ENCODE measurements at regions not wholly inside any gene's neighbourhood (a gene's known extent, or its start where the extent isn't known, plus 50 kb on each side); places are given as distances from the start of the nearest gene placed in this dataset.

DNA sequence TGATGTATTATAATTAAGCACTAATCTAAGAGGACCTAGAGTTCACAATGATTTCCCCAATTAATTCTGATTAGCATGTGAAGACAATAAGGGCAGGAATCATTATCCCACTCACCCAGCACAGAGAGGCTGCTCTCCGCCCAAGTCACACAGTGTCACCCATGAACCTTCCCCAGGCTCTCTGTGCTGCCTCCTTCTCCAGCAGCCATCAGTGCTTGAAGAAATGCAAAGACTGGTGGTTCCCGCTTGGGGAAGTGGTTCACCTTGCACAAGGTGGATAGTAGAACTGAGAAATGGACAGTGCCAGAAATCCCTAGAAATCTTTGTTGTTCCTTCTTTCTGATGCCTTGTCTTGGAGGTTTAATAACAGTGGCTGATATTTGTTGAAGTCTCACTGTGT, 401.3 kb downstream of the QKI start:
- Mint-ChIP-seq H3K27ac (ENCODE audit: unreplicated experiment) (no peak overlapping the region), H3K4me3 (ENCODE audit: unreplicated experiment) (no peak overlapping the region), H3K27me3 (ENCODE audit: unreplicated experiment) (no peaks in the 10 kb centered on the region), H3K4me1 (ENCODE audit: low read depth, unreplicated experiment) (peaks cover 5% of the 10 kb centered on the region), H3K36me3 (ENCODE audit: unreplicated experiment) (no peaks in the 10 kb centered on the region), H3K9me3 (ENCODE audit: unreplicated experiment) (peaks cover 2% of the 10 kb centered on the region)
- DNase-seq: no peak
- TF ChIP-seq, protein P1, sequence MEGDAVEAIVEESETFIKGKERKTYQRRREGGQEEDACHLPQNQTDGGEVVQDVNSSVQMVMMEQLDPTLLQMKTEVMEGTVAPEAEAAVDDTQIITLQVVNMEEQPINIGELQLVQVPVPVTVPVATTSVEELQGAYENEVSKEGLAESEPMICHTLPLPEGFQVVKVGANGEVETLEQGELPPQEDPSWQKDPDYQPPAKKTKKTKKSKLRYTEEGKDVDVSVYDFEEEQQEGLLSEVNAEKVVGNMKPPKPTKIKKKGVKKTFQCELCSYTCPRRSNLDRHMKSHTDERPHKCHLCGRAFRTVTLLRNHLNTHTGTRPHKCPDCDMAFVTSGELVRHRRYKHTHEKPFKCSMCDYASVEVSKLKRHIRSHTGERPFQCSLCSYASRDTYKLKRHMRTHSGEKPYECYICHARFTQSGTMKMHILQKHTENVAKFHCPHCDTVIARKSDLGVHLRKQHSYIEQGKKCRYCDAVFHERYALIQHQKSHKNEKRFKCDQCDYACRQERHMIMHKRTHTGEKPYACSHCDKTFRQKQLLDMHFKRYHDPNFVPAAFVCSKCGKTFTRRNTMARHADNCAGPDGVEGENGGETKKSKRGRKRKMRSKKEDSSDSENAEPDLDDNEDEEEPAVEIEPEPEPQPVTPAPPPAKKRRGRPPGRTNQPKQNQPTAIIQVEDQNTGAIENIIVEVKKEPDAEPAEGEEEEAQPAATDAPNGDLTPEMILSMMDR (IDR thresholded peaks at IDR 0.05; ENCODE audit: partially characterized antibody, unreplicated experiment): no peak

DNA sequence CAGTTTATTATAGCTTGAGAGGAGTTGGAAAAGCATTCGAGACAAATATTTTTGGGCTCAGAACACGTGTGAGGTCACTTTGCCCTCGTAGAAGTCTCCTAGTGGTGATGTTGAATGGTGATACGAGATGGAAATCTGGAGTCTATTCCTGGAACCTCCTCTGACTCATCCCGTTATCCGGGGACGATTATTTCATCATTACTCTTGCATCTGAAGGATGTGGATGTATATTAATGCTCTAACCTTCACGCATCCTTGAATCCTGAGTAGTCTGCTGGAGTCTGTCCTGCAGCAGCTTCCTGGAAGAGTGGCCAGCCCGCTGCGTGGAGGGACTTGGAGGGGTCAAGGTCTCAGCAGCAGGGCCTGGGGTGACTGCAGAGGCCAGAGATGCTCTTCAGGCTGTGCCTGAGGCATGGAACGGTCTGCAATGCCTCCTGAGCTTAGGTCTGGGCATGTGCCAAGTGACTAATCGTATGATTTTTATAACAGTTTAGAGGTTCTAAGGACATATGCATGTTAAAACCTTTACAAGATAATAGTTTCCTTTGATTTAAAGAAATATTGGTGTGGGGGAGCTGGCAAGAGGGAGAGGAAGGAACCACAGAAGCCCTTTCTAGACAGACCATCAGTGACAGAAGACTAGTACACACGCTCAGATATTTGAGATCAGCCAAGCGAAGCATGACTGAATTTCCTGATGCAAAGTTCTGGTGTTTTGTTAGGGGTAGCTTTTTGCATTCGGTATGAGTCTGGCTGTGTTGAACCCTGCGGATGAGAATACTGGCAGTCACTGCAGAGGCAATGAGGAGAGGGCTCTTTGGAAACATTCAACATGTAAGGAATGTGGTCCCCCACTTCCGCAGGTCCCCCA, 400.2 kb downstream of the QKI start:
- H3K27ac Mint-ChIP-seq (ENCODE audit: unreplicated experiment): no peak overlapping the region
- DNase-seq: no peak
- H3K36me3 Mint-ChIP-seq (ENCODE audit: unreplicated experiment): no peaks in the 10 kb centered on the region
- peaks cover 2% of the 10 kb centered on the region for H3K9me3 Mint-ChIP-seq (ENCODE audit: unreplicated experiment)
- H3K4me1 Mint-ChIP-seq (ENCODE audit: low read depth, unreplicated experiment): peaks cover 5% of the 10 kb centered on the region
- no peak overlapping the region for H3K4me3 Mint-ChIP-seq (ENCODE audit: unreplicated experiment)
- TF ChIP-seq, protein P1 (IDR thresholded peaks at IDR 0.05; ENCODE audit: partially characterized antibody, unreplicated experiment): no peak
- no peaks in the 10 kb centered on the region for H3K27me3 Mint-ChIP-seq (ENCODE audit: unreplicated experiment)

DNA sequence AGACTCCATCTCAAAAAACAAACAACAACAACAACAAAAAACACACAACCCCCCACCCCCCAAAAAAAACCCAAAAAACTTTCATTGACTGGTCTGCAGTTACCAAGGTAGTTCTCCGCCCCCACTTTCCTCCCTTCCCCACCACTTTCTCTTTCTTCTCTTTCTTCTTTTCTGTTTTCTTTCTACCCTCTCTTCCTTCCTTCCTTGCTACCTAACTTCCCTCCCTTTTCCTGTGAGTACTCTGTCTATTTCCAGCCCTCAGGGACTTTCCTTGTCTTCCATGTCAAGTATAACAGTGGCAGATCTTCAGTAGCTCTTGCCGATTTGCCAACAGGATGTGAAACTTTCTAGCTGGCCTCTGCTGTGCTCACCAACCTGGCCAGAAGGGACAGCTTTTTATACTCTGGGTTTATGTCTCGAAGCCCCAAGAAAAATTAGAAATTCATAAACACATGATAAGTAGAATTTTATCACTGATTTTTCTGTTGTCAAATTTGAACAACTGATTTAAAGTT, 399.5 kb downstream of the QKI start:
- TF ChIP-seq, protein P1 (IDR thresholded peaks at IDR 0.05; ENCODE audit: partially characterized antibody, unreplicated experiment): no peak
- no peaks in the 10 kb centered on the region for H3K27me3 Mint-ChIP-seq (ENCODE audit: unreplicated experiment)
- H3K4me1 Mint-ChIP-seq (ENCODE audit: low read depth, unreplicated experiment): peaks cover 5% of the 10 kb centered on the region

DNA sequence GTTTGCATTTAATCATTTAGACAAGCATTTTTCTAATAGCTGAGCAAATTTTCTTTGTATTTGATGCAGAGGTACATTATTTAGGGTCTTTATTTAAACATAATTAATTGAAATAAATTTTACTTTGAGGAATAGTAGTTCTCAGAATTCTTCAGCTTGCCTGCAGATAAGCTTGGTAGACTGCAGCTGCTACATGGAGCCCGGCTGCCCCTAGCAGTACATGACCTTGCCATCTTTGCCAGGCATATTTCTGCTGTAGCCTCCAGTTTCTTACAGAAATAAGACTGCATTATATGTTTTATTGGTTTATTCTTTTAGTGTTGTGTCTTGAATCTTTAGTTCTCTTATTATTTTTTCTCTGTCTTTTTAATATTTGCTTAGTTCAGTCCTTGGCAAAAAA, 396.8 kb downstream of the QKI start:
- no peaks in the 10 kb centered on the region for H3K36me3 Mint-ChIP-seq (ENCODE audit: unreplicated experiment)
- H3K9me3 Mint-ChIP-seq (ENCODE audit: unreplicated experiment): peaks cover 7% of the 10 kb centered on the region
- no peak overlapping the region for H3K4me3 Mint-ChIP-seq (ENCODE audit: unreplicated experiment)
- H3K27me3 Mint-ChIP-seq (ENCODE audit: unreplicated experiment): peaks cover 7% of the 10 kb centered on the region
- no peak for DNase-seq
- TF ChIP-seq, protein P1 (IDR thresholded peaks at IDR 0.05; ENCODE audit: partially characterized antibody, unreplicated experiment): no peak
- H3K27ac Mint-ChIP-seq (ENCODE audit: unreplicated experiment): no peak overlapping the region
- H3K4me1 Mint-ChIP-seq (ENCODE audit: low read depth, unreplicated experiment): peaks cover 16% of the 10 kb centered on the region

More for the DNA sequence above, 399.5 kb downstream of the QKI start:
- Mint-ChIP-seq H3K4me3 (ENCODE audit: unreplicated experiment) (no peak overlapping the region), H3K9me3 (ENCODE audit: unreplicated experiment) (peaks cover 2% of the 10 kb centered on the region), H3K27ac (ENCODE audit: unreplicated experiment) (no peak overlapping the region), H3K36me3 (ENCODE audit: unreplicated experiment) (no peaks in the 10 kb centered on the region)
- DNase-seq: no peak

DNA sequence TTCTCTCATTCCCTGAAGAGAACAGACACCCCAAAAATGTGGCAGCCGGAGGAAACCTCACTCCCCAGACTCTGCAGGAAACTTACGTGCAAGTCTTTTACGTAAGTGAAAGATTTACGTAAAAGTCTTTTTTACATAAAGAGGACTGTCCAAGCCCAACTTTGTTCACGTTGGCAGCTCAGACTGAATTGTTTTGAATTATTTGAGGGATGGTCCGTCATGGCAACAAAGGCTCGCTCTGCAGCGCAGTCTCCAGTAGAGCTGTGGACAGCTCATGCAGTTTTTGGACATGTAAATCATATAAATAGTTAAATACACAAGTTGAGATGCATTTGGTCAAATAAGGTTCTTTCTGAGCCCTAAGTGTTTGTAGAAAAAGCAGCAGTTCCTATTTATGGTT, 394.8 kb downstream of the QKI start:
- Mint-ChIP-seq H3K4me1 (ENCODE audit: low read depth, unreplicated experiment) (peaks cover 22% of the 10 kb centered on the region), H3K9me3 (ENCODE audit: unreplicated experiment) (peaks cover 7% of the 10 kb centered on the region), H3K27me3 (ENCODE audit: unreplicated experiment) (peaks cover 7% of the 10 kb centered on the region), H3K4me3 (ENCODE audit: unreplicated experiment) (no peak overlapping the region), H3K27ac (ENCODE audit: unreplicated experiment) (no peak overlapping the region), H3K36me3 (ENCODE audit: unreplicated experiment) (no peaks in the 10 kb centered on the region)
- DNase-seq: no peak
- TF ChIP-seq, protein P1 (IDR thresholded peaks at IDR 0.05; ENCODE audit: partially characterized antibody, unreplicated experiment): no peak
